Activated T-helper 17 cell treated with anti-CD3 and anti-CD28 coated beads, Interleukin-2, amount 50 U/mL, for 72 hours (primary cell): ENCODE measurements at regions not wholly inside any gene's neighbourhood (a gene's known extent, or its start where the extent isn't known, plus 50 kb on each side); places are given as distances from the start of the nearest gene placed in this dataset.

ENCODE experiments used
- ATAC-seq: fragments of 150-1000 bp; cut with Tn5 transposase; replicated peaks from 2 replicates; pipeline ENCODE4 v1.10.0; 2021; ENCODE audit warnings: mild to moderate bottlenecking, moderate library complexity
- H3K27ac Mint-ChIP-seq: one replicate; pipeline ENCODE4 v1.8.0; 2022; ENCODE audit warnings: mixed read lengths
- H3K27me3 Mint-ChIP-seq: one replicate; pipeline ENCODE4 v1.8.0; 2022; ENCODE audit warnings: mixed read lengths
- H3K36me3 Mint-ChIP-seq: one replicate; pipeline ENCODE4 v1.8.0; 2022; ENCODE audit warnings: low read depth, mild to moderate bottlenecking, mixed read lengths
- H3K4me1 Mint-ChIP-seq: one replicate; pipeline ENCODE4 v1.8.0; 2022; ENCODE audit warnings: mixed read lengths
- H3K4me3 Mint-ChIP-seq: one replicate; pipeline ENCODE4 v1.8.0; 2022; ENCODE audit warnings: mild to moderate bottlenecking, mixed read lengths
- H3K9me3 Mint-ChIP-seq: one replicate; pipeline ENCODE4 v1.8.0; 2022; ENCODE audit warnings: mixed read lengths

- Mint-ChIP-seq H3K9me3 (no peaks in the 10 kb centered on the region), H3K27ac (no peak overlapping the region), H3K4me1 (peaks cover 8% of the 10 kb centered on the region), H3K4me3 (no peak overlapping the region), H3K27me3 (no peaks in the 10 kb centered on the region), H3K36me3 (no peaks in the 10 kb centered on the region)
- ATAC-seq = no peak
Observed at GRCh38 chr2:147649286-147649685, 195.5 kb upstream of the ACVR2A start.

GRCh38 chr2:147648471-147648870, 196.4 kb upstream of the ACVR2A start:
- no peaks in the 10 kb centered on the region for H3K9me3 Mint-ChIP-seq
- ATAC-seq = no peak
- no peak overlapping the region for H3K27ac Mint-ChIP-seq
- H3K4me3 Mint-ChIP-seq = no peak overlapping the region
- H3K27me3 Mint-ChIP-seq = no peaks in the 10 kb centered on the region
- H3K36me3 Mint-ChIP-seq = no peaks in the 10 kb centered on the region
- H3K4me1 Mint-ChIP-seq = peaks cover 8% of the 10 kb centered on the region

GRCh38 chr2:147647816-147648215, 197.0 kb upstream of the ACVR2A start:
- no peak overlapping the region for H3K4me3 Mint-ChIP-seq
- H3K4me1 Mint-ChIP-seq = peaks cover 8% of the 10 kb centered on the region
- H3K27ac Mint-ChIP-seq = no peak overlapping the region
- no peaks in the 10 kb centered on the region for H3K36me3 Mint-ChIP-seq
- H3K9me3 Mint-ChIP-seq = no peaks in the 10 kb centered on the region
- no peak for ATAC-seq
- H3K27me3 Mint-ChIP-seq = no peaks in the 10 kb centered on the region

GRCh38 chr2:147646818-147647468, 197.9 kb upstream of the ACVR2A start:
- H3K36me3 Mint-ChIP-seq = no peaks in the 10 kb centered on the region
- H3K27me3 Mint-ChIP-seq = no peaks in the 10 kb centered on the region
- no peaks in the 10 kb centered on the region for H3K9me3 Mint-ChIP-seq
- peaks cover 8% of the 10 kb centered on the region for H3K4me1 Mint-ChIP-seq
- H3K27ac Mint-ChIP-seq = no peak overlapping the region
- H3K4me3 Mint-ChIP-seq = no peak overlapping the region
- no peak for ATAC-seq

GRCh38 chr2:147644491-147644890, 200.3 kb upstream of the ACVR2A start:
- Mint-ChIP-seq H3K4me3 (no peak overlapping the region), H3K27me3 (peaks cover 4% of the 10 kb centered on the region), H3K4me1 (peaks cover 4% of the 10 kb centered on the region), H3K27ac (no peak overlapping the region), H3K9me3 (no peaks in the 10 kb centered on the region), H3K36me3 (no peaks in the 10 kb centered on the region)
- ATAC-seq = no peak

GRCh38 chr2:147642765-147643164, 202.1 kb upstream of the ACVR2A start:
- Mint-ChIP-seq H3K36me3 (no peaks in the 10 kb centered on the region), H3K4me3 (no peak overlapping the region), H3K9me3 (no peaks in the 10 kb centered on the region), H3K27ac (no peak overlapping the region), H3K4me1 (peaks cover 4% of the 10 kb centered on the region), H3K27me3 (peaks cover 4% of the 10 kb centered on the region)
- ATAC-seq = no peak

- no peak for ATAC-seq
- Mint-ChIP-seq H3K27ac (no peak overlapping the region), H3K4me3 (no peak overlapping the region), H3K9me3 (no peaks in the 10 kb centered on the region), H3K4me1 (peaks cover 4% of the 10 kb centered on the region), H3K36me3 (no peaks in the 10 kb centered on the region), H3K27me3 (peaks cover 4% of the 10 kb centered on the region)
Observed at GRCh38 chr2:147641651-147642050, 203.2 kb upstream of the ACVR2A start.

- peak; percentile 50 for ATAC-seq
- Mint-ChIP-seq H3K4me1 (peaks cover 8% of the 10 kb centered on the region), H3K36me3 (no peaks in the 10 kb centered on the region), H3K27me3 (peaks cover 4% of the 10 kb centered on the region), H3K9me3 (no peaks in the 10 kb centered on the region), H3K4me3 (no peak overlapping the region), H3K27ac (no peak overlapping the region)
Observed at GRCh38 chr2:147639891-147640290, 204.9 kb upstream of the ACVR2A start.

- Mint-ChIP-seq H3K9me3 (no peaks in the 10 kb centered on the region), H3K4me1 (peaks cover 8% of the 10 kb centered on the region), H3K27me3 (peaks cover 4% of the 10 kb centered on the region), H3K27ac (no peak overlapping the region), H3K4me3 (no peak overlapping the region), H3K36me3 (no peaks in the 10 kb centered on the region)
- no peak for ATAC-seq
Observed at GRCh38 chr2:147639386-147639785, 205.4 kb upstream of the ACVR2A start.

GRCh38 chr2:147636886-147637285, 207.9 kb upstream of the ACVR2A start:
- H3K4me1 Mint-ChIP-seq = peaks cover 11% of the 10 kb centered on the region
- H3K9me3 Mint-ChIP-seq = no peaks in the 10 kb centered on the region

GRCh38 chr2:147636238-147636882, 208.5 kb upstream of the ACVR2A start:
- no peak overlapping the region for H3K4me3 Mint-ChIP-seq
- no peak for ATAC-seq
- no peak overlapping the region for H3K27ac Mint-ChIP-seq
- peaks cover 16% of the 10 kb centered on the region for H3K4me1 Mint-ChIP-seq
- no peaks in the 10 kb centered on the region for H3K27me3 Mint-ChIP-seq
- H3K36me3 Mint-ChIP-seq = no peaks in the 10 kb centered on the region
- no peaks in the 10 kb centered on the region for H3K9me3 Mint-ChIP-seq

More at GRCh38 chr2:147636886-147637285, 207.9 kb upstream of the ACVR2A start:
- Mint-ChIP-seq H3K27ac (no peak overlapping the region), H3K27me3 (peaks cover 4% of the 10 kb centered on the region), H3K4me3 (no peak overlapping the region), H3K36me3 (no peaks in the 10 kb centered on the region)
- no peak for ATAC-seq

GRCh38 chr2:147634826-147635225, 210.0 kb upstream of the ACVR2A start:
- Mint-ChIP-seq H3K9me3 (no peaks in the 10 kb centered on the region), H3K4me3 (no peak overlapping the region), H3K27me3 (no peaks in the 10 kb centered on the region), H3K4me1 (peaks cover 28% of the 10 kb centered on the region), H3K27ac (no peak overlapping the region), H3K36me3 (no peaks in the 10 kb centered on the region)
- no peak for ATAC-seq

GRCh38 chr2:147632198-147632597, 212.6 kb upstream of the ACVR2A start:
- no peaks in the 10 kb centered on the region for H3K27me3 Mint-ChIP-seq
- H3K4me1 Mint-ChIP-seq = peaks cover 35% of the 10 kb centered on the region
- H3K9me3 Mint-ChIP-seq = no peaks in the 10 kb centered on the region
- no peak overlapping the region for H3K4me3 Mint-ChIP-seq
- no peak for ATAC-seq
- H3K36me3 Mint-ChIP-seq = no peaks in the 10 kb centered on the region
- no peak overlapping the region for H3K27ac Mint-ChIP-seq

- H3K36me3 Mint-ChIP-seq = no peaks in the 10 kb centered on the region
- peaks cover 35% of the 10 kb centered on the region for H3K4me1 Mint-ChIP-seq
- peak overlapping the region; percentile 31 for H3K4me3 Mint-ChIP-seq
- peak overlapping the region; percentile 58 for H3K27ac Mint-ChIP-seq
- H3K27me3 Mint-ChIP-seq = no peaks in the 10 kb centered on the region
- no peaks in the 10 kb centered on the region for H3K9me3 Mint-ChIP-seq
- ATAC-seq = no peak
Observed at GRCh38 chr2:147631294-147631693, 213.5 kb upstream of the ACVR2A start.

- ATAC-seq = peak; percentile 82
- H3K4me1 Mint-ChIP-seq = peaks cover 33% of the 10 kb centered on the region
- peak overlapping the region; percentile 31 for H3K4me3 Mint-ChIP-seq
- no peaks in the 10 kb centered on the region for H3K27me3 Mint-ChIP-seq
- H3K36me3 Mint-ChIP-seq = no peaks in the 10 kb centered on the region
- H3K9me3 Mint-ChIP-seq = no peaks in the 10 kb centered on the region
- peak overlapping the region; percentile 58 for H3K27ac Mint-ChIP-seq
Observed at GRCh38 chr2:147630585-147630984, 214.2 kb upstream of the ACVR2A start.
